ENCODE measurements at regions not wholly inside any gene's neighbourhood (a gene's known extent, or its start where the extent isn't known, plus 50 kb on each side); places are given as distances from the start of the nearest gene placed in this dataset.
"Not testable (repeated sequence)": the region's sequence is repeated elsewhere in the genome, so short reads cannot be mapped to it uniquely, and the experiment has no call there.

- H3K4me1 ChIP-seq (ENCODE audit: control insufficient read depth, insufficient read depth, low read length) = peaks cover 3% of the 10 kb centered on the region
- no peak overlapping the region for H3K27ac ChIP-seq (ENCODE audit: low read length)
- peaks cover 6% of the 10 kb centered on the region for H3K9me3 ChIP-seq (replicated peaks; ENCODE audit: control insufficient read depth, low read depth, low read length)
- WGBS (ENCODE audit: insufficient coverage) = 20% methylated on average over 1 of the region's 4 CpGs
- no peaks in the 10 kb centered on the region for H3K27me3 ChIP-seq (ENCODE audit: control insufficient read depth, insufficient read depth, low read length)
- no peak overlapping the region for H3K4me3 ChIP-seq (ENCODE audit: low read length)
- DNase-seq = no peak
- no peaks in the 10 kb centered on the region for H3K36me3 ChIP-seq (ENCODE audit: control insufficient read depth, insufficient read depth, low read length)
Measured at GRCh38 chr4:81594490-81595159, 122.9 kb upstream of the RASGEF1B start.

GRCh38 chr4:81592701-81593100, 121.0 kb upstream of the RASGEF1B start:
- WGBS (ENCODE audit: insufficient coverage) = 93% methylated on average over 1 of the region's 2 CpGs
- H3K4me3 ChIP-seq (ENCODE audit: low read length) = no peak overlapping the region
- no peaks in the 10 kb centered on the region for H3K36me3 ChIP-seq (ENCODE audit: control insufficient read depth, insufficient read depth, low read length)
- no peak for DNase-seq
- H3K27me3 ChIP-seq (ENCODE audit: control insufficient read depth, insufficient read depth, low read length) = no peaks in the 10 kb centered on the region
- H3K9me3 ChIP-seq (replicated peaks; ENCODE audit: control insufficient read depth, low read depth, low read length) = peaks cover under 1% of the 10 kb centered on the region
- no peak overlapping the region for H3K27ac ChIP-seq (ENCODE audit: low read length)
- H3K4me1 ChIP-seq (ENCODE audit: control insufficient read depth, insufficient read depth, low read length) = no peaks in the 10 kb centered on the region

GRCh38 chr4:81590596-81590995, 118.9 kb upstream of the RASGEF1B start:
- 100% methylated on average over 1 of the region's 1 CpG for WGBS (ENCODE audit: insufficient coverage)
- no peak for DNase-seq
- no peak overlapping the region for H3K4me3 ChIP-seq (ENCODE audit: low read length)
- no peak overlapping the region for H3K27ac ChIP-seq (ENCODE audit: low read length)
- no peaks in the 10 kb centered on the region for H3K9me3 ChIP-seq (replicated peaks; ENCODE audit: control insufficient read depth, low read depth, low read length)
- no peaks in the 10 kb centered on the region for H3K4me1 ChIP-seq (ENCODE audit: control insufficient read depth, insufficient read depth, low read length)
- no peaks in the 10 kb centered on the region for H3K27me3 ChIP-seq (ENCODE audit: control insufficient read depth, insufficient read depth, low read length)
- H3K36me3 ChIP-seq (ENCODE audit: control insufficient read depth, insufficient read depth, low read length) = no peaks in the 10 kb centered on the region

GRCh38 chr4:81589262-81589661, 117.6 kb upstream of the RASGEF1B start:
- Histone ChIP-seq H3K27me3 (ENCODE audit: control insufficient read depth, insufficient read depth, low read length) (no peaks in the 10 kb centered on the region), H3K27ac (ENCODE audit: low read length) (no peak overlapping the region), H3K9me3 (replicated peaks; ENCODE audit: control insufficient read depth, low read depth, low read length) (no peaks in the 10 kb centered on the region), H3K4me1 (ENCODE audit: control insufficient read depth, insufficient read depth, low read length) (no peaks in the 10 kb centered on the region), H3K4me3 (ENCODE audit: low read length) (no peak overlapping the region), H3K36me3 (ENCODE audit: control insufficient read depth, insufficient read depth, low read length) (no peaks in the 10 kb centered on the region)
- no CpG with 5 or more reads among the region's 1 CpG for WGBS (ENCODE audit: insufficient coverage)
- DNase-seq = peak; percentile 43

- Histone ChIP-seq H3K4me1 (ENCODE audit: control insufficient read depth, insufficient read depth, low read length) (no peaks in the 10 kb centered on the region), H3K27ac (ENCODE audit: low read length) (no peak overlapping the region), H3K27me3 (ENCODE audit: control insufficient read depth, insufficient read depth, low read length) (no peaks in the 10 kb centered on the region), H3K36me3 (ENCODE audit: control insufficient read depth, insufficient read depth, low read length) (no peaks in the 10 kb centered on the region), H3K4me3 (ENCODE audit: low read length) (no peak overlapping the region), H3K9me3 (replicated peaks; ENCODE audit: control insufficient read depth, low read depth, low read length) (no peaks in the 10 kb centered on the region)
- no peak for DNase-seq
- no CpG with 5 or more reads among the region's 3 CpGs for WGBS (ENCODE audit: insufficient coverage)
Measured at GRCh38 chr4:81586706-81587105, 115.0 kb upstream of the RASGEF1B start.

GRCh38 chr4:81580994-81581374, 109.3 kb upstream of the RASGEF1B start:
- H3K9me3 ChIP-seq (replicated peaks; ENCODE audit: control insufficient read depth, low read depth, low read length); H3K4me3 ChIP-seq (ENCODE audit: low read length); DNase-seq; H3K36me3 ChIP-seq (ENCODE audit: control insufficient read depth, insufficient read depth, low read length); H3K27ac ChIP-seq (ENCODE audit: low read length); H3K4me1 ChIP-seq (ENCODE audit: control insufficient read depth, insufficient read depth, low read length); H3K27me3 ChIP-seq (ENCODE audit: control insufficient read depth, insufficient read depth, low read length): not testable (repeated sequence)
- 100% methylated on average over 3 of the region's 3 CpGs for WGBS (ENCODE audit: insufficient coverage)

GRCh38 chr4:81580346-81580993, 108.8 kb upstream of the RASGEF1B start:
- no peak overlapping the region for H3K27ac ChIP-seq (ENCODE audit: low read length)
- DNase-seq = no peak
- H3K4me1 ChIP-seq (ENCODE audit: control insufficient read depth, insufficient read depth, low read length) = no peaks in the 10 kb centered on the region
- WGBS (ENCODE audit: insufficient coverage) = 91% methylated on average over 19 of the region's 26 CpGs
- no peaks in the 10 kb centered on the region for H3K36me3 ChIP-seq (ENCODE audit: control insufficient read depth, insufficient read depth, low read length)
- H3K4me3 ChIP-seq (ENCODE audit: low read length) = no peak overlapping the region
- no peaks in the 10 kb centered on the region for H3K27me3 ChIP-seq (ENCODE audit: control insufficient read depth, insufficient read depth, low read length)
- H3K9me3 ChIP-seq (replicated peaks; ENCODE audit: control insufficient read depth, low read depth, low read length) = no peaks in the 10 kb centered on the region

- no peak overlapping the region for H3K27ac ChIP-seq (ENCODE audit: low read length)
Measured at GRCh38 chr4:81577392-81577791, 105.7 kb upstream of the RASGEF1B start.

GRCh38 chr4:81574991-81575390, 103.3 kb upstream of the RASGEF1B start:
- WGBS (ENCODE audit: insufficient coverage) = no CpG with 5 or more reads among the region's 3 CpGs
- Histone ChIP-seq H3K9me3 (replicated peaks; ENCODE audit: control insufficient read depth, low read depth, low read length) (no peaks in the 10 kb centered on the region), H3K27ac (ENCODE audit: low read length) (no peak overlapping the region), H3K27me3 (ENCODE audit: control insufficient read depth, insufficient read depth, low read length) (no peaks in the 10 kb centered on the region), H3K36me3 (ENCODE audit: control insufficient read depth, insufficient read depth, low read length) (no peaks in the 10 kb centered on the region), H3K4me1 (ENCODE audit: control insufficient read depth, insufficient read depth, low read length) (no peaks in the 10 kb centered on the region), H3K4me3 (ENCODE audit: low read length) (no peak overlapping the region)
- DNase-seq = peak; percentile 58

More at GRCh38 chr4:81577392-81577791, 105.7 kb upstream of the RASGEF1B start:
- Histone ChIP-seq H3K4me3 (ENCODE audit: low read length) (no peak overlapping the region), H3K4me1 (ENCODE audit: control insufficient read depth, insufficient read depth, low read length) (no peaks in the 10 kb centered on the region), H3K27me3 (ENCODE audit: control insufficient read depth, insufficient read depth, low read length) (no peaks in the 10 kb centered on the region), H3K36me3 (ENCODE audit: control insufficient read depth, insufficient read depth, low read length) (no peaks in the 10 kb centered on the region), H3K9me3 (replicated peaks; ENCODE audit: control insufficient read depth, low read depth, low read length) (no peaks in the 10 kb centered on the region)
- no peak for DNase-seq
- WGBS (ENCODE audit: insufficient coverage) = no CpG with 5 or more reads among the region's 1 CpG

GRCh38 chr4:81573840-81574239, 102.1 kb upstream of the RASGEF1B start:
- Histone ChIP-seq H3K36me3 (ENCODE audit: control insufficient read depth, insufficient read depth, low read length) (no peaks in the 10 kb centered on the region), H3K9me3 (replicated peaks; ENCODE audit: control insufficient read depth, low read depth, low read length) (no peaks in the 10 kb centered on the region), H3K4me3 (ENCODE audit: low read length) (no peak overlapping the region), H3K4me1 (ENCODE audit: control insufficient read depth, insufficient read depth, low read length) (no peaks in the 10 kb centered on the region), H3K27ac (ENCODE audit: low read length) (no peak overlapping the region), H3K27me3 (ENCODE audit: control insufficient read depth, insufficient read depth, low read length) (no peaks in the 10 kb centered on the region)
- WGBS (ENCODE audit: insufficient coverage) = no CpG with 5 or more reads among the region's 4 CpGs
- DNase-seq = no peak
